Calu3 (cell line): ENCODE measurements at regions not wholly inside any gene's neighbourhood (a gene's known extent, or its start where the extent isn't known, plus 50 kb on each side); places are given as distances from the start of the nearest gene placed in this dataset.

Experiments
- BruUV-seq: library from RNA; stranded (reverse); fragments of 400-500 nt; replicated peaks from 2 replicates; lab custom pipeline; 2021; lab: Mats Ljungman, UMichigan
- CTCF ChIA-PET: fragments of 300-600 bp; sonication (Branson Sonifier 250); formaldehyde crosslinking; loops from one replicate; lab custom pipeline; 2022; ENCODE audit warnings: antibody characterized with exemption; lab: Charles Lee
- DNase-seq: peaks from one replicate; pipeline ENCODE4 v3.0.0; 2022
- H3K27ac Mint-ChIP-seq: one replicate; pipeline ENCODE4 v1.8.0; 2022; ENCODE audit warnings: mixed read lengths; ENCODE audit not compliant: unreplicated experiment
- H3K27me3 Mint-ChIP-seq: one replicate; pipeline ENCODE4 v1.8.0; 2022; ENCODE audit warnings: mixed read lengths; ENCODE audit not compliant: unreplicated experiment
- H3K36me3 Mint-ChIP-seq: one replicate; pipeline ENCODE4 v1.8.0; 2022; ENCODE audit warnings: mild to moderate bottlenecking, moderate library complexity, mixed read lengths; ENCODE audit not compliant: insufficient read depth, unreplicated experiment
- H3K4me1 Mint-ChIP-seq: one replicate; pipeline ENCODE4 v1.8.0; 2022; ENCODE audit warnings: mild to moderate bottlenecking, low read depth, mixed read lengths; ENCODE audit not compliant: unreplicated experiment
- H3K4me3 Mint-ChIP-seq: one replicate; pipeline ENCODE4 v1.8.0; 2022; ENCODE audit warnings: mild to moderate bottlenecking, low read depth, moderate library complexity, mixed read lengths; ENCODE audit not compliant: unreplicated experiment
- H3K9me3 Mint-ChIP-seq: one replicate; pipeline ENCODE4 v1.8.0; 2022; ENCODE audit warnings: low read depth, mixed read lengths; ENCODE audit not compliant: unreplicated experiment
- intact Hi-C: fragments of 100-400 bp; cut with micrococcal nuclease; formaldehyde crosslinking; loops from one replicate; pipeline ENCODE4 v1.10.0; 2022; ENCODE audit not compliant: unreplicated experiment
- TF ChIP-seq, protein P1 (sequence below): fragments of 200-600 bp; IDR thresholded peaks from one replicate; pipeline ENCODE4 v1.8.0; 2022; ENCODE audit warnings: antibody characterized with exemption; ENCODE audit not compliant: unreplicated experiment

- H3K27ac Mint-ChIP-seq, result no peak overlapping the region
- intact Hi-C loops, result no loop called here
- no peak for DNase-seq
- CTCF ChIA-PET, result no interaction called here
- no peaks in the 10 kb centered on the region for H3K27me3 Mint-ChIP-seq
- no peaks in the 10 kb centered on the region for H3K36me3 Mint-ChIP-seq
- H3K4me3 Mint-ChIP-seq, result no peak overlapping the region
- TF ChIP-seq, protein P1, sequence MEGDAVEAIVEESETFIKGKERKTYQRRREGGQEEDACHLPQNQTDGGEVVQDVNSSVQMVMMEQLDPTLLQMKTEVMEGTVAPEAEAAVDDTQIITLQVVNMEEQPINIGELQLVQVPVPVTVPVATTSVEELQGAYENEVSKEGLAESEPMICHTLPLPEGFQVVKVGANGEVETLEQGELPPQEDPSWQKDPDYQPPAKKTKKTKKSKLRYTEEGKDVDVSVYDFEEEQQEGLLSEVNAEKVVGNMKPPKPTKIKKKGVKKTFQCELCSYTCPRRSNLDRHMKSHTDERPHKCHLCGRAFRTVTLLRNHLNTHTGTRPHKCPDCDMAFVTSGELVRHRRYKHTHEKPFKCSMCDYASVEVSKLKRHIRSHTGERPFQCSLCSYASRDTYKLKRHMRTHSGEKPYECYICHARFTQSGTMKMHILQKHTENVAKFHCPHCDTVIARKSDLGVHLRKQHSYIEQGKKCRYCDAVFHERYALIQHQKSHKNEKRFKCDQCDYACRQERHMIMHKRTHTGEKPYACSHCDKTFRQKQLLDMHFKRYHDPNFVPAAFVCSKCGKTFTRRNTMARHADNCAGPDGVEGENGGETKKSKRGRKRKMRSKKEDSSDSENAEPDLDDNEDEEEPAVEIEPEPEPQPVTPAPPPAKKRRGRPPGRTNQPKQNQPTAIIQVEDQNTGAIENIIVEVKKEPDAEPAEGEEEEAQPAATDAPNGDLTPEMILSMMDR, result no peak
- no peaks in the 10 kb centered on the region for H3K4me1 Mint-ChIP-seq
- BruUV-seq, result no TSS peak
- no peaks in the 10 kb centered on the region for H3K9me3 Mint-ChIP-seq
Observed at GRCh38 chr21:35411434-35411833, 362.3 kb upstream of the RUNX1 start.

DNA sequence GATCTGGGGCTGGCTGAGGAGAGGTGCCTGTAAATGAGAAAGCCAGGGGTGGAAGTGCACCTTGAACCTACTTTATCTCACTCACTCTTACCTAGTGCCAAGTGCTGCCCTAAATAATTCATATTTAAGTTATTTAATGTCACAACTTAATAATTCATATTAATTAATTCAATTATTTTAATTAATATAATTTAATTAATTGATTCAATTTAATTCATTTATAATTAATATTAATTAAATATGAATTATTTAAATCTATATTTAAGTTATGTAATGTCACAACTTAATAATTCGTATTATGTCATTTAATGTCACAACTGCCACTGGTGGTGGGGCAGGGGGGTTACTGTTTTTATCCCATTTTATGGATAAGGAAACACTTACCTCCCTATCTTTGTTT, 361.6 kb upstream of the RUNX1 start:
- no TSS peak for BruUV-seq
- H3K4me3 Mint-ChIP-seq, result no peak overlapping the region
- H3K36me3 Mint-ChIP-seq, result no peaks in the 10 kb centered on the region
- H3K4me1 Mint-ChIP-seq, result no peaks in the 10 kb centered on the region
- intact Hi-C loops, result no loop called here
- TF ChIP-seq, protein P1, result no peak
- no peaks in the 10 kb centered on the region for H3K27me3 Mint-ChIP-seq
- H3K27ac Mint-ChIP-seq, result no peak overlapping the region
- no peaks in the 10 kb centered on the region for H3K9me3 Mint-ChIP-seq
- CTCF ChIA-PET, result interaction anchor here (0.6 kb wide), 1 partner anchor 218 kb away, joined by 5 read pairs; no protein-coding TSS in a partner anchor
- no peak for DNase-seq

DNA sequence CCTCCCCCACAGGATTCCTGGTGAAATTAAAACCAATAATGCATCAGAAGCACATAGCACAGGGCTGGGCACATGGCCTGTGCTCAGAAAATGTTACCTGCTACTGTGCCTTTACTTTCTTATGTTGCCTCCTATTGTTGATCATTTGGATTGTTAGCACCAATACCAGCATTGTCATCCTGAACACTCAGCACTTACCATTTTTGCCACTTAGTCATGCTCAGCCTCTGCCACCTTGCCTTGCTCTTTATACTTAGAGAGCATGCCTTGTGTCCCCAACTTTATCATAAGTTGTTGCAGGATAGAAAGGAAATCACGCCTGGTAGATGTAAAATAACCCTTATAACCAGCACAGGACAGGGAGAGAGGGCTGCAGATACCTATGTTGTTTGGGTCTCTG, 361.0 kb upstream of the RUNX1 start:
- H3K27me3 Mint-ChIP-seq, result no peaks in the 10 kb centered on the region
- no TSS peak for BruUV-seq
- no peaks in the 10 kb centered on the region for H3K9me3 Mint-ChIP-seq
- TF ChIP-seq, protein P1, result no peak
- H3K4me1 Mint-ChIP-seq, result no peaks in the 10 kb centered on the region
- intact Hi-C loops, result no loop called here
- CTCF ChIA-PET, result interaction anchor here (0.6 kb wide), 1 partner anchor 219 kb away, joined by 5 read pairs; no protein-coding TSS in a partner anchor
- H3K36me3 Mint-ChIP-seq, result no peaks in the 10 kb centered on the region
- no peak overlapping the region for H3K27ac Mint-ChIP-seq
- no peak for DNase-seq
- H3K4me3 Mint-ChIP-seq, result no peak overlapping the region

DNA sequence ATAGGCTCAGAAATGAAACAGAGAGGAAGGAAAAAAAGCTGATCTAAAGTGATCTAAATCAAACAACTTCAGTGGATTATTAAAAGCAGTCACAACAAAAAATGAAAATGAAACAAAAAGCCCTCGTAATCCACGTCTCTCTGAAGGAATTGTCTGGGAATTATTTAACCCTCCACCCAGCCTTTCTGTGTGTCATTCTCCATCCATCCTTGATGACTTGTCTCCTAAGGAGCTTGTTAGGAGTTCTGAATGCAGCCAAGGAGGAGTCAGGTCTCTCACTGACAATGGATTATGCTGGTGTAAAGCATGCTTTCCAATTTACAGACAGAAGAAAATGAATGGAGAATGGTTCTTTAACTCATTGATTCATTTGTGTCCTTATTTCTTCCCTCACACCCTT, 359.3 kb upstream of the RUNX1 start:
- Mint-ChIP-seq H3K27ac (no peak overlapping the region), H3K9me3 (no peaks in the 10 kb centered on the region), H3K4me3 (no peak overlapping the region), H3K4me1 (no peaks in the 10 kb centered on the region), H3K36me3 (no peaks in the 10 kb centered on the region), H3K27me3 (no peaks in the 10 kb centered on the region)
- no peak for DNase-seq
- TF ChIP-seq, protein P1, result no peak
- no TSS peak for BruUV-seq
- intact Hi-C loops, result loop anchor here (10.0 kb wide), 1 partner anchor 436 kb away; no protein-coding TSS in a partner anchor
- CTCF ChIA-PET, result no interaction called here
